ENCODE measurements at regions not wholly inside any gene's neighbourhood (a gene's known extent, or its start where the extent isn't known, plus 50 kb on each side); places are given as distances from the start of the nearest gene placed in this dataset.

GRCh38 chr15:69628256-69629093 is 175.9 kb downstream of the RPLP1 start:
- no peak for TF ChIP-seq CTCF (IDR thresholded peaks at IDR 0.05)
- no peak for TF ChIP-seq FOXP1 (CRISPR knock-in tag; IDR thresholded peaks at IDR 0.05; ENCODE audit: borderline replicate concordance)
- TF ChIP-seq FOXK1 (CRISPR knock-in tag; IDR thresholded peaks at IDR 0.05) = no peak

Data from WTC11 (cell line).